H1 (cell line): ENCODE measurements at regions not wholly inside any gene's neighbourhood (a gene's known extent, or its start where the extent isn't known, plus 50 kb on each side); places are given as distances from the start of the nearest gene placed in this dataset.

Source experiments
- CTCF ChIA-PET: fragments of 300-600 bp; sonication (Branson Sonifier 250); formaldehyde crosslinking; loops from one replicate; lab custom pipeline; 2021; ENCODE audit not compliant: partially characterized antibody; lab: Charles Lee
- POLR2A ChIA-PET: fragments of 300-600 bp; sonication (Branson Sonifier 250); formaldehyde crosslinking; loops from one replicate; lab custom pipeline; 2021; ENCODE audit warnings: inconsistent platforms; ENCODE audit not compliant: partially characterized antibody; lab: Charles Lee
- DNase-seq, 2 experiments: peaks; one replicate each; pipeline versions ENCODE4 v3.0.0 to v3.0.0-alpha.2; 2010 to 2022; ENCODE audit warnings: low spot score in 2 of 2, low read depth in 1 of 2, mixed read lengths in 1 of 2
- FAIRE-seq: peaks from 2 replicates; lab custom pipeline; 2011; peaks lifted over from hg19 to GRCh38; lab: Jason Lieb, UNC
- H2AFZ ChIP-seq: 2 replicates; pipeline ENCODE4 v1.8.1; 2012; ENCODE audit warnings: low read length, inconsistent platforms
- H2AK5ac ChIP-seq: 2 replicates; pipeline ENCODE4 v1.6.1; 2013; ENCODE audit warnings: low read depth, low read length
- H2BK120ac ChIP-seq: replicated peaks from 2 replicates; pipeline ENCODE3; 2013; ENCODE audit warnings: low read depth, low read length, inconsistent platforms
- H2BK12ac ChIP-seq: 2 replicates; pipeline ENCODE4 v1.6.1; 2013; ENCODE audit warnings: low read depth, low read length
- H2BK15ac ChIP-seq: 2 replicates; pipeline ENCODE4 v1.6.1; 2013; ENCODE audit warnings: low read length
- H2BK20ac ChIP-seq: 2 replicates; pipeline ENCODE4 v1.6.1; 2013; ENCODE audit warnings: low read length
- H2BK5ac ChIP-seq: 2 replicates; pipeline ENCODE4 v1.6.1; 2013; ENCODE audit warnings: low read depth, low read length
- H3K14ac ChIP-seq: 2 replicates; pipeline ENCODE4 v1.6.1; 2013; ENCODE audit warnings: inconsistent platforms; ENCODE audit not compliant: insufficient read length
- H3K18ac ChIP-seq: 2 replicates; pipeline ENCODE4 v1.6.1; 2013; ENCODE audit warnings: low read length; ENCODE audit errors: extremely low read depth
- H3K23ac ChIP-seq: 2 replicates; pipeline ENCODE4 v1.6.1; 2013; ENCODE audit warnings: inconsistent platforms; ENCODE audit not compliant: insufficient read length
- H3K23me2 ChIP-seq: 2 replicates; pipeline ENCODE4 v1.6.1; 2013; ENCODE audit warnings: low read depth, low read length
- H3K27ac ChIP-seq: 2 replicates; pipeline ENCODE4 v1.6.1; 2011; ENCODE audit warnings: low read depth, low read length, inconsistent platforms
- H3K27me3 ChIP-seq, 4 experiments: replicated peaks in 1 of 4; 1 replicate in 1 of 4; 2 replicates in 3 of 4; pipeline versions ENCODE4 v1.6.1 to v1.8.1; 2011 to 2013; ENCODE audit warnings: low read length in 3 of 4, mild to moderate bottlenecking in 3 of 4, inconsistent platforms in 2 of 4, mixed read lengths in 2 of 4, moderate library complexity in 1 of 4; ENCODE audit not compliant: control insufficient read depth in 3 of 4, insufficient read depth in 3 of 4; ENCODE audit errors: extremely low read depth in 1 of 4
- H3K36me3 ChIP-seq, 4 experiments: 2 replicates each; pipeline versions ENCODE4 v1.6.1 to v1.8.1; 2011 to 2013; ENCODE audit warnings: mild to moderate bottlenecking in 4 of 4, low read length in 3 of 4, moderate library complexity in 2 of 4, control low read depth in 1 of 4, inconsistent platforms in 1 of 4; ENCODE audit not compliant: insufficient read depth in 4 of 4, control insufficient read depth in 2 of 4
- H3K4ac ChIP-seq: replicated peaks from 2 replicates; pipeline ENCODE3; 2013; ENCODE audit warnings: low read length, low read depth, mixed read lengths, inconsistent platforms; ENCODE audit not compliant: insufficient read length
- H3K4me1 ChIP-seq, 4 experiments: replicated peaks in 1 of 4; 1 replicate in 1 of 4; 2 replicates in 3 of 4; pipeline versions ENCODE4 v1.6.1 to v1.8.1; 2011 to 2013; ENCODE audit warnings: low read length in 3 of 4, inconsistent platforms in 2 of 4, mixed read lengths in 1 of 4; ENCODE audit not compliant: insufficient read depth in 4 of 4, control insufficient read depth in 3 of 4
- H3K4me2 ChIP-seq, 2 experiments: 2 replicates each; pipeline versions ENCODE4 v1.6.1 to v1.8.1; 2011 to 2013; ENCODE audit warnings: low read depth in 2 of 2, low read length in 2 of 2, control low read depth in 1 of 2, inconsistent platforms in 1 of 2, mild to moderate bottlenecking in 1 of 2; ENCODE audit not compliant: insufficient read depth in 1 of 2
- H3K4me3 ChIP-seq, 4 experiments: fragments of 200-600, 300-600 bp in 1 of 4; sonication (generic), shearing (Covaris generic), sonication (Bioruptor Twin) in 1 of 4; 2 replicates each; pipeline versions ENCODE4 v1.5.1 to v1.8.1; 2011 to 2016; ENCODE audit warnings: low read length in 4 of 4, low read depth in 3 of 4, control low read depth in 2 of 4, inconsistent platforms in 2 of 4, mild to moderate bottlenecking in 2 of 4, mixed read lengths in 1 of 4, moderate library complexity in 1 of 4; ENCODE audit not compliant: insufficient read depth in 2 of 4; ENCODE audit errors: extremely low read depth in 1 of 4
- H3K56ac ChIP-seq: replicated peaks from 2 replicates; pipeline ENCODE3; 2013; ENCODE audit warnings: low read depth, mild to moderate bottlenecking, mixed read lengths, low read length, inconsistent platforms; ENCODE audit not compliant: insufficient read length
- H3K79me1 ChIP-seq: 2 replicates; pipeline ENCODE4 v1.6.1; 2013; ENCODE audit warnings: low read depth, low read length, control low read depth
- H3K79me2 ChIP-seq, 2 experiments: 2 replicates each; pipeline versions ENCODE4 v1.6.1 to v1.8.1; 2012 to 2013; ENCODE audit warnings: low read length in 2 of 2, mild to moderate bottlenecking in 2 of 2, inconsistent platforms in 1 of 2; ENCODE audit not compliant: insufficient read depth in 2 of 2, control insufficient read depth in 1 of 2
- H3K9ac ChIP-seq, 4 experiments: replicated peaks in 1 of 4; 1 replicate in 1 of 4; 2 replicates in 3 of 4; pipeline versions ENCODE4 v1.6.1 to v1.8.1; 2011 to 2013; ENCODE audit warnings: low read depth in 3 of 4, low read length in 3 of 4, control low read depth in 2 of 4, mild to moderate bottlenecking in 2 of 4, moderate library complexity in 2 of 4, inconsistent platforms in 1 of 4; ENCODE audit errors: extremely low read depth in 1 of 4
- H3K9me3 ChIP-seq, 2 experiments: 2 replicates each; pipeline versions ENCODE4 v1.6.1 to v1.8.1; 2012 to 2013; ENCODE audit warnings: mild to moderate bottlenecking in 2 of 2, moderate library complexity in 2 of 2, control low read depth in 1 of 2, inconsistent platforms in 1 of 2, low read depth in 1 of 2, low read length in 1 of 2, mixed read lengths in 1 of 2; ENCODE audit not compliant: insufficient read depth in 2 of 2
- H4K20me1 ChIP-seq, 2 experiments: replicated peaks in 1 of 2; 2 replicates each; pipeline versions ENCODE3 to v1.8.1; 2011 to 2013; ENCODE audit warnings: inconsistent platforms in 2 of 2, low read length in 2 of 2, mild to moderate bottlenecking in 1 of 2; ENCODE audit not compliant: insufficient read depth in 2 of 2, control insufficient read depth in 1 of 2
- H4K5ac ChIP-seq: 2 replicates; pipeline ENCODE4 v1.6.1; 2013; ENCODE audit warnings: low read length, low read depth, mixed read lengths, inconsistent platforms; ENCODE audit not compliant: insufficient read length
- H4K8ac ChIP-seq: 2 replicates; pipeline ENCODE4 v1.8.0; 2013; ENCODE audit warnings: mild to moderate bottlenecking, moderate library complexity, low read length, inconsistent platforms; ENCODE audit not compliant: insufficient read depth; ENCODE audit errors: extremely low read depth
- H4K91ac ChIP-seq: replicated peaks from 2 replicates; pipeline ENCODE3; 2013; ENCODE audit warnings: low read length, mixed read lengths, inconsistent platforms; ENCODE audit not compliant: insufficient read length
- BRCA1 ChIP-seq: IDR thresholded peaks from 2 replicates; pipeline ENCODE4 v1.6.1; 2012; ENCODE audit warnings: low read depth, low read length, improper control_type of control experiment
- CTBP2 ChIP-seq: IDR thresholded peaks from 2 replicates; pipeline ENCODE4 v1.7.0; 2011; ENCODE audit warnings: borderline replicate concordance, mild to moderate bottlenecking, moderate library complexity, mixed read lengths, low read length; ENCODE audit not compliant: insufficient read depth, insufficient read length
- EZH2 ChIP-seq: fragments of 200-600 bp; sonication (generic); IDR thresholded peaks from 2 replicates; pipeline ENCODE4 v1.7.1; 2012; ENCODE audit warnings: low read depth, mild to moderate bottlenecking, moderate library complexity, low read length, inconsistent platforms; ENCODE audit not compliant: severe bottlenecking
- FOSL1 ChIP-seq: IDR thresholded peaks from 2 replicates; pipeline ENCODE4 v1.6.1; 2011; ENCODE audit warnings: mild to moderate bottlenecking, low read depth, low read length, moderate library complexity; ENCODE audit not compliant: insufficient read depth
- HDAC2 ChIP-seq, 2 experiments: fragments of 300-600 bp in 1 of 2; sonication (generic) in 1 of 2; IDR thresholded peaks; 2 replicates each; pipeline ENCODE4 v1.6.1; 2011 to 2012; ENCODE audit warnings: low read depth in 2 of 2, low read length in 2 of 2, mild to moderate bottlenecking in 2 of 2, moderate library complexity in 2 of 2, borderline replicate concordance in 1 of 2, inconsistent platforms in 1 of 2
- JUND ChIP-seq: IDR thresholded peaks from 2 replicates; pipeline ENCODE4 v1.6.1; 2011; ENCODE audit warnings: mild to moderate bottlenecking, improper control_type of control experiment, low read length
- NRF1 ChIP-seq: IDR thresholded peaks from 2 replicates; pipeline ENCODE4 v1.6.1; 2011; ENCODE audit warnings: mild to moderate bottlenecking, low read depth, low read length, improper control_type of control experiment
- RAD21 ChIP-seq, 2 experiments: IDR thresholded peaks in 1 of 2; conservative IDR thresholded peaks in 1 of 2; 2 replicates each; pipeline ENCODE4 v1.6.1; 2011; ENCODE audit warnings: low read depth in 2 of 2, low read length in 2 of 2, improper control_type of control experiment in 1 of 2, inconsistent platforms in 1 of 2, mild to moderate bottlenecking in 1 of 2, moderate library complexity in 1 of 2
- RBBP5 ChIP-seq: IDR thresholded peaks from 2 replicates; pipeline ENCODE4 v1.7.1; 2012; ENCODE audit warnings: low read depth, mild to moderate bottlenecking, inconsistent platforms, low read length, moderate library complexity, borderline replicate concordance
- SP1 ChIP-seq: IDR thresholded peaks from 2 replicates; pipeline ENCODE4 v1.6.1; 2011; ENCODE audit warnings: low read depth, low read length
- TEAD4 ChIP-seq: IDR thresholded peaks from 2 replicates; pipeline ENCODE4 v1.6.1; 2012; ENCODE audit warnings: low read depth, low read length, inconsistent platforms, mixed read lengths
- WGBS, 2 experiments: shearing (Covaris generic) in 1 of 2; methylation state at CpG; one replicate each; pipeline versions ENCODE4 v1.1.6 to v1.1.7; 2013 to 2015; ENCODE audit warnings: low lambda C conversion rate in 2 of 2, mixed read lengths in 2 of 2, inconsistent platforms in 1 of 2, low coverage in 1 of 2, missing lambda C conversion rate in 1 of 2; ENCODE audit not compliant: insufficient replicate concordance in 2 of 2, insufficient coverage in 1 of 2, insufficient read length in 1 of 2; ENCODE audit errors: extremely low coverage in 1 of 2, missing lambda C conversion rate in 1 of 2; 5-methylcytosine and 5-hydroxymethylcytosine counted together
- TF ChIP-seq, protein P1 (sequence below): IDR thresholded peaks from 2 replicates; pipeline ENCODE4 v1.6.1; 2011; ENCODE audit warnings: low read depth, mild to moderate bottlenecking, low read length; ENCODE audit not compliant: insufficient read depth

DNA sequence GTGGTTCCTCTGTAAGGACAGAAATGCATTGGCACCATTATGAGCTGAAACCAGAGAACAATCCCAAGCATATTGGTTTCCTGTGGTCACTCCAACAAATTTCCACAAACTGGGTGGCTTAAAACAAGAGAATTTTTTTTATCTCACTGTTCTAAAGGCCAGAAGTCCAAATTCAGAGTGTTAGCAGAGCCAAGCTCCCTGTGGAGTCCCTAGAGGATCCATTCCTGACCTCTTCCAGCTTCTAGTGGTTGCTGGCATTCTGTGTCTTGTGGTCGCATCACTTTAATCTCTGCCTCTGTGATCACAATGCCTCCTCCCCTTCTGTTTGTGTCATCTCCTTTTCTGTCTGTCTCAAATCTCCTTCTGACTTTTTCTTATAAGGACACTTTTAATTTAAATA, 380.3 kb downstream of the NYAP2 start:
- no peak overlapping the region for H2AK5ac ChIP-seq
- WGBS, 2 experiments, result 100% methylated on average over 1 of the region's 1 CpG; no CpG with 5 or more reads in 1 of the 2 experiments
- no peak overlapping the region for H2AFZ ChIP-seq
- H2BK15ac ChIP-seq, result no peak overlapping the region
- no peak overlapping the region for H3K23ac ChIP-seq
- H2BK120ac ChIP-seq, result no peak overlapping the region
- no peak overlapping the region for H3K4me2 ChIP-seq
- H3K79me2 ChIP-seq, result no peaks in the 10 kb centered on the region
- no peak for DNase-seq
- H2BK5ac ChIP-seq, result no peak overlapping the region
- no peaks in the 10 kb centered on the region; the same call in 1 of the 2 replicates for H3K23me2 ChIP-seq
- no peaks in the 10 kb centered on the region for H3K27me3 ChIP-seq
- no peaks in the 10 kb centered on the region for H3K4me1 ChIP-seq
- no peak overlapping the region for H3K27ac ChIP-seq
- no peak overlapping the region for H3K14ac ChIP-seq
- FAIRE-seq, result no peak
- no peak overlapping the region for H3K56ac ChIP-seq
- no peak overlapping the region for H3K4ac ChIP-seq
- H4K20me1 ChIP-seq, result no peaks in the 10 kb centered on the region
- CTCF ChIA-PET, result no interaction called here
- no peaks in the 10 kb centered on the region for H3K36me3 ChIP-seq
- H3K9me3 ChIP-seq, result no peaks in the 10 kb centered on the region
- H3K9ac ChIP-seq, result no peak overlapping the region
- no peak overlapping the region for H2BK20ac ChIP-seq
- H3K4me3 ChIP-seq, result no peak overlapping the region
- H4K5ac ChIP-seq, result no peak overlapping the region
- H4K8ac ChIP-seq, result no peak overlapping the region
- TF ChIP-seq NRF1 (no peak), RBBP5 (no peak), SP1 (no peak), BRCA1 (no peak), HDAC2 (IDR thresholded peaks at IDR 0.05; ENCODE audit: borderline replicate concordance in 1 of 2, low read depth in 2 of 2, low read length in 2 of 2) (no peak), RAD21 (IDR thresholded peaks at IDR 0.05 in 1 of 2, conservative IDR thresholded peaks at IDR 0.05 in 1 of 2; ENCODE audit: low read depth in 2 of 2, low read length in 2 of 2) (no peak), JUND (no peak), EZH2 (no peak), CTBP2 (no peak), TEAD4 (no peak), FOSL1 (no peak)
- TF ChIP-seq, protein P1, sequence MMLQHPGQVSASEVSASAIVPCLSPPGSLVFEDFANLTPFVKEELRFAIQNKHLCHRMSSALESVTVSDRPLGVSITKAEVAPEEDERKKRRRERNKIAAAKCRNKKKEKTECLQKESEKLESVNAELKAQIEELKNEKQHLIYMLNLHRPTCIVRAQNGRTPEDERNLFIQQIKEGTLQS, result no peak
- TF ChIP-seq, all 59 proteins: peak for 0
- no peak overlapping the region for H3K18ac ChIP-seq
- no peak overlapping the region for H4K91ac ChIP-seq
- POLR2A ChIA-PET, result no interaction called here
- no peaks in the 10 kb centered on the region for H3K79me1 ChIP-seq
- no peak overlapping the region for H2BK12ac ChIP-seq
